Islet of Langerhans (tissue), 1 donor: ENCODE measurements at regions not wholly inside any gene's neighbourhood (a gene's known extent, or its start where the extent isn't known, plus 50 kb on each side); places are given as distances from the start of the nearest gene placed in this dataset.

Experiments
- FAIRE-seq: peaks from one replicate; lab custom pipeline; 2011; peaks lifted over from hg19 to GRCh38; lab: Jason Lieb, UNC

DNA sequence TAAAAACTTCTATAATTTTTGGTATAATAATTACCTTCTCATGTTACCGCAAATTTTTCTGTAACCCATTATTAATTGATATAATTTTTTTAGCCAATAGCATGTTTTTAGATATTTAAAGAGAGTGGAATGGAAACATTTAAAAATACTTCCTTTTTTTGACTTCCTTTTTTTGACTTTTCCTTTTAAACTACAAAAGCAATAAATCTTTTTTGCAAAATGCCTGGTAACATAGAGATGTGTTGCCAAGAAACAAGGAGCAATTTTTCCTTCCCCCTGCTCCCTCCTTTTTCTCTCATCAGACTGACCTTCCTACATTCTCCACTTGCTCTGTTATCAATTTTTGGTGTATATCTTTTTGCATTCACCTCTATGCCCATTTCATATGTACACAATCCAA lies 666.2 kb downstream of the ADGRL2 start:
- FAIRE-seq: no peak

DNA sequence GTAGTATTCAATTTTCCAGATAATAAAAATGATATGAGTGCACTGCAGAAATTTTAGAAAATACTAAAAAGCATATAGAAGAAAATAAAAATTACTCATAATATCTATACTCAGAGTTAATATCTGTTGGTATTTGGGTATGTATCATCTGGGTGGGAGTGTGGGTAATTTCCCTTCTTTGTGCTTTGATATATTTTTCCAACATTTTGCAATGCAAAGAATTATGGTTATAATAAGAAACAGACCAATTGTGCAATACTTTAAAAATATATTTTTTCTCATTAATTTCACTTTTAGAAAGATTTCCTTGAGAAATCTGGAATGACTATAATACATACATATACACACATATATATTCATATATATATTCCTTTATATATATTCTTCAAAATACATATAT lies 665.7 kb downstream of the ADGRL2 start:
- FAIRE-seq: no peak

DNA sequence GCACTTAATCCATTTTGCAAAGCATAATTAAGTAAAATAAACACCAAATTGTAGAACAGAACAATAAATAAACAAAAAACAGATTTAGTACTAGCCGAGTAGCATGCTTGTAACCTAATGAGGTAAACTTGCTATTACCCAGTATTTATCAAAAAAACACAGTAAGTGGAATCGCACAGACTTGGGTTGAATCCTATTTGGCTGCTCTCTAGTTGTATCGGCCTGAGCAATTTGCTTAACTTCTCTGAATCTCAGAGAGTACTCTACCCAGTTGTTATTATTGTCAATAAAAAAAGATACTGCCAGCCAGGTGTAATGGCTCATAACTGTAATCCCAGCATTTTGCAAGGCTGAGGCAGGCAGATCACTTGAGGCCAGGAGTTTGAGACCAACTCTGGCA lies 664.3 kb downstream of the ADGRL2 start:
- peak; percentile 53 for FAIRE-seq

DNA sequence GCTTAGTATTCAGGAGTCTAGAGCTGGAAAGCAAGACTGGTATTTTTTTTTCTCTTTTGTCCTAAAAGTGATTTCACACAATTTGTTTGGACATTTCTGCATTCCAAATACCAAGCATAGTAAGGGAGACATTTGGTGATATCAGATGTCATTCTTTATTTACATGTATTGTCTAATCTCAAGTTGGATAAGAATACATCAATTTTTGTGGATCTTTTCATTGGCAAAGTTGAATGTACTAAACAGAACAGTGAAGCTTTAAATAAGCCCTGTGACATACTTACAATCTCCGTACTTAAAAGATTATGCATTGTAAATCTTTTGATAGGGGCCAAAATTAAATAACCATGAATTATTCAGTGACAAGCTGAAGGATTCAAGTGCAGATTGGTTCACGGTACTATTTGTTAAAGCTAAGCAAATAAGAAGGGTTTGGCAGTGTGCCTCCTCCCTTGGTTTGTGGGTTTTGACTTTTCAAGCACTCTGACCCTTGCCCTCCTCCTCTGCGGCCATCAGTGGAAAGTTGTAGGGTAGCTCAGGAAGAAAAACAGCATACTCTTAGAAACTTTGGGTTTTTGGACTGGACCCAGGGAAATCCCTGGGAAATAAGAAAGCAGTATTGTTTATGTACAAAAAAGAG lies 663.7 kb downstream of the ADGRL2 start:
- FAIRE-seq: no peak

DNA sequence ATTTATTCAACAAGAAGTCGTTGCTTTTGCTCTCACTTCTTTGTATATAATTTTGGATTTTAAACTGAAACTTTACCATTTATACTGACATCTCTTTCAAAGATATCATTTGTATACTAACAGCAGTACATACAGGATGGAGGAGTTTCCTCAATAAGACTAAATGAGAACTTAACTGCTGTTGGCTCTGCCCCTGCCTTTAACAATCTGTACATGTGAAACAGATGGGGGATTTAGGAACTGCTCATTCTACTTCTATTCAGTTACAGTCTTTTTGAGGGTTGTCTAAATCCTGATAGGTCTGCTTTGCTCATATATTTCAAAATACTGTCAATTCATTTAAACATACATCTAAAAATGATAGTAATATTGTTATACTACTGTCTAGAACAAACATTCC lies 663.2 kb downstream of the ADGRL2 start:
- no peak for FAIRE-seq

DNA sequence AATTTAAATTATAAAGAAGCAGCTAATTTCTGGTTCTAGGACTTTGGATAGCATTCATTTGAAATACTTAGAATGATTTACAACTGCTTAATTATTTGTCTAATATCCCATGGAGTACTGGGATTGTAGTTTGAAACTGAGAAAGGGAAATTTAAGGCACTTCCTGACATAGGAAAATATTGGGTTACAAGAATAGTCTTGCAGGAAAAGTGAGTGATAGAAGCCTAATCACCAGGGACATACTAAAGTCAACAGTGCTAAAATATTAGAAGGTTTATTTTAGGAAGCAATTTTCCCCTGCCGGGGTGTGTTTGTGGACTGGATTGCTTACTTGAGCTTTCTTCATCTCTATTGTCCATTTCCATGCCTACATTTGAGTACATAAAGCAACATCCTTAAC lies 661.6 kb downstream of the ADGRL2 start:
- no peak for FAIRE-seq

DNA sequence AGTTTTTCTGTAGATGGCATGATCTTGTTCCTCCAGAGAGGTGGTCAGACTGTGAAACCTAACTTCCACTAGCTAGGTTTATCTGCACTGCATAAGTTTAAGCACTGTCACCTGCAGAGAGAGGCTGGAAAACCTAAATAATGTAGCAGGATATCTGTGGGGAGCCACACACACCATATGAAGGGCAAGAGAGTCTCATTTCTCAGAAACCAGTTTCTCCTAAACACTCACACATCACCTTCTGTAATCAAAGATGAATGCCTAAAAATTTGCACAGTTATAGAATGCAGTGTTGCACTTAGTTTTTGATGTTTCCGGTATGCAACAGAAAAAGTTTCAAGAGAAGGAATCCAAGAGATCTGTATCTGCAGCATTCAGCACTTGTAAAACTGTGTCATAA lies 654.6 kb downstream of the ADGRL2 start:
- no peak for FAIRE-seq

DNA sequence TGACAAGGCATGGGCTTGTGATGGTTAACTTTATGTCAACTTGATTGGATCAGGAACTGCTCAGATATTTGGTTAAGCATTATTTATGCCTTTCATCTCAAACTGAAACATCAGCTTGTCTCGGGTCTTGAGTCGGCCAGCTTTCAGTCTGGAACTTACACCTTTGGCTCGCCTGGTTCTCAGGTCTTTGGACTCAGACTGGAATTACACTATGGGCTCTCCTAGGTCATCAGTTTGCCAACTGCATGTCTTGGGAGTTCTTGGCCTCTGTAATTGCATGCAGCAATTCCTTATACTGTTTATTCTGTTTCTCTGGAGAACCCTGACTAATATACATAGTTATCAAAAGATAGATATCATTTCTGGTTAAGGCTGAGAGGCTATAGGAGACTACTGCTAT lies 653.7 kb downstream of the ADGRL2 start:
- FAIRE-seq: no peak

DNA sequence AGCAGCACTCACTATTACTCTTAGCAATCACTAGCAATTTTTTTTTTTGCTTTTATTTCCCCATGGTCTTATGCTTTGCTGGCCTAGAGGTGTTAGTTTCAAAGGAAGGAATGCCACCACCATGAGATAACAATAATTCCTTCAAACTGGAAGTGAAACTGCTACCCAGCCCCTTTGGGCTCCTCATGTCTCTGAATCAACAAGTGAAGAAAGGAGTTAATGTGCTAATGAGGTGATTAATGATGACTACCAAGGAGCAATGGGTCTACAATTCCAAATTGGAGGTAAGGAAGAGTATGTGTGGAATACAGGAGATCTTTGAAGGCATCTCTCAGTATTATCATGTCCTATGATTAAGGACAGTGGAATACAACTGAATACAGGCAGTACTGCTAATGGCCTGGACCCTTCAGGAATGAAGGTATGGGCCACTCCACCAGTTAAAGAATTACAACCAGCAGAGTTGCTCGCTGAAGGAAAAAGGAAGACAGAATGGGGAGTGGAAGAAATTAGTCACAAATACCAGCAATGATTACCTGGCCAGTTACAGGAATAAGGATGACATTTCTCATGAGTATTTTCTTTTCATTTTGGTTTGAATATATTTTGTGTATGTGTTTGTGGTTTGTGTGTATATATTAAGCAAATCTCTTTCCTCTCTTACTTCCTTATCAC lies 652.9 kb downstream of the ADGRL2 start:
- no peak for FAIRE-seq

DNA sequence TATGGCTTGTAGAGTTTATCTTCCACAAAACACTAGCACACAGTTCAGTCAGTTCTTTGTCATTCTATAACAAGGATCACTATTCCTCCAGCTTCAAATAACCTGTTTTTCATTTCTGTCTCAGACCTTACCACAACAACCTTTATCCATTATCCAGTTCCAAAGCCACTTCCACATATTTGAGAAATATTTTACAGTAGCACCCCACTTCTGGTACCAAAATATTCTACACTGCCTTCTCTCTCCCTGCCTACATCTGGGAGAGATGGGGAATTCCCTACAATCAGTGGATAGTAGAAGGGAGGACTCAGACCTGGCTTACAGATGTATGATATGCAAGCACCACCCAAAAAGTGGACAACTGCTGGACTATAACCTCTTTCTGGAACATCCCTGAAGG lies 651.4 kb downstream of the ADGRL2 start:
- no peak for FAIRE-seq

DNA sequence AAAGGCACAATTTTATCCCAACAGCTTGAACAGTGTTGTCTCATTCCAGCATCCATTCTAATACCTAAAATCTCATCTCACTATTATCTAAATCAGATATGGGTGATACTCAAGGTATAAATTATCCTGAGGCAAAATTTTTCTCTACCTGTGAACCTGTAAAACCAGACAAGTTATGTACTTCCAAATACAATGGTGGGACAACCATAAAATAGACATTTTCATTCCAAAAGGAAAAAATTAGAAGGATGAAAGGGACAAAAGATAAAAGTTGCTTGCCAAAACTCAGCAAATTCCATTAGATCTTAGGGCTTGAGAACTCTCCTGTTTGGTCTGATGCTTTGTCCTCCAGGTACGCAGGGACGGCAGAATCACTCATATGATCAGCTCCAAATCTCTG lies 650.5 kb downstream of the ADGRL2 start:
- FAIRE-seq: no peak

DNA sequence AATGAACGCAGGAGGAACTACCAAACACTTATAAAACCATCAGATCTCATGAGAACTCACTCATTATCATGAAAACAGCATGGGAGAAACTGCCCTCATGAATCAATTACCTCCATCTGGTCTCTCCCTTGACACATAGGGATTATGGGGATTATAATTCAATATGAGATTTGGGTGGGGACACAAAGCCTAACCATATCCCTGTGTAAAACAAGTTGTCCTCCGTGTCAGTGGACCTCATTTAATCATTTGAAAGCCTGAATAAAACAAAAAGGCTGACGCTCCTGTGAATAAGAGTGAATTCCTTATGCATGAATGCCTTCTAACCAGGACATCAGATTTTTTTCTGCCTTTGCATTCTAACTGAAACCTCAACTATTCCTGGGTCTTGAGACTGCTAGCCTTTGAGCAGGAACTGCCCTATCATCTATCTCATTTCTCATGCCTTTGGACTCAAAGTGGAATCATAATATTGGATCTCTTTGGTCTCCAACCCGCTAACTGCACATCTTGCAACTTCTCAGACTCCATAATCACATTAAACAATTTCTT lies 648.8 kb downstream of the ADGRL2 start:
- FAIRE-seq: no peak

DNA sequence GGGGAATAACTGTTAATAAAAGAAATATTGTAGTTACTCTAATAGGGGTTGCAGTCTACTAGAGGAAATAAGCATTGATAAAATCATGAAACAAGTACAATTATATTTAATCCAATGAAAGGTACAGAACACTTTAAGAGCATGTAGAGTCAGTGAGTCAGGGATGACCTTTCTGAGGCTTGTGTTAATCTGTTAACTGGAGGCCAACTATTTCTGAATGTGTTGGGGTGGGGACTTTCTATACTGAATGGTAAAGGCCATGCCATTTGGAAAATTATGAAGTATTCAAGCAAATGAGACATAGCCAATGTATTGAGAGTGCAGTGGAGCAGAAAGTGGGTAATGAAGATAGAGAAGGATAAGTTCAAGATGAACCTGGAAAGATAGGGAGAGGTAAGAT lies 646.2 kb downstream of the ADGRL2 start:
- no peak for FAIRE-seq

DNA sequence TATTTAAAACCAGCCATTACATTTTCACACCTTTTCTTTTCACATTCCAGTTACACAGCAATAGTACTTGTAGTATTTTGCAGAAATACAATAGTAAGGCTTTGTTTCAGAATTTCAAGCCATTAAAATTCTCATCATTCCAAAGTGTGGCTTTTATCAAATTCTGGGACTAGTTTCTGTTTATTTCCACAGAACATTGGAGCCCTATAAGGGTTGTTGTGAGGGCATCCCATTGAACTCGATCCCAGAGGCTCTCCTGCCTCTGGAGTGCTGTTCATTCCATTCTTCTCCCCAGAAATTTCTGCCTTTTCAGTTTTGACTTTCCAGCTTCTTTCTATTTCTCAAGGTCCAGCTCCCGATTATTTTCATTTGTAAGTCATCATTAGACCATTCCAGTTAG lies 645.5 kb downstream of the ADGRL2 start:
- FAIRE-seq: no peak

DNA sequence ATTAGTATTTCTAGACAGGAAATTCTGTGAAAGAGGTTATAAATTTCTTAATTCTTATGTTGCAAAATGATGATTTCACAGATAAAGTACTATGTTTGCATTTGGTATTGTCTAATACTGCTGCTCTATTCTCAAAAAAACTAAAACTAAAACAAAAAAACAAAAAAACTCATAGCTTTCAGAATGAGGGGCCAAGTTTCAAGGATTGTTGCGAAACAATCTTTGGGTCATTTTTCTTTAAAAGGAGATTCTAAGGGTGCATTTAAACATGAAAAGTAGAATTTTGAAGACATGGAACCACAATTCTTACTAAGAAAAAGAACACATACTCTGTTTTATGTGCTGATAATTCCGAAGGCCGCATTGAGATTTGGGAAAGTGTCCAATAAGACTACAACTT lies 645.1 kb downstream of the ADGRL2 start:
- FAIRE-seq: no peak

DNA sequence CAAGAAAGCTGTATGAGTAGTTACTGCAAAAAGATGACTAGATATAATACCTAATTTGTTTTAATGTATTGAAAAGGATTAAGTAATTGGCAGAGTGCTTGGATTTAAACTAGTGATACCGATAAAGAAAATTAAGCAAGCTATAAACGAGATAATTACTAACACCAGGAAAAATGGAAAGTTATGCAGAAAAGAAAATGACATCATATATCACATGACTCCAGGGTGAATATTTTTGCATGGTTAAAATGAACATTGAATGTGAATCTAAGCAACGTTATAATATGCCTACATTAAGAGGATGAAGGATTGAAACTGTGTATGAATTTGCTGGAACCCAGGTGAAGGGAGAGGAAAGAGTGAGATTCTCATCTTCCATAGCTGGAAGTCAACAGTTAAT lies 644.4 kb downstream of the ADGRL2 start:
- FAIRE-seq: no peak

DNA sequence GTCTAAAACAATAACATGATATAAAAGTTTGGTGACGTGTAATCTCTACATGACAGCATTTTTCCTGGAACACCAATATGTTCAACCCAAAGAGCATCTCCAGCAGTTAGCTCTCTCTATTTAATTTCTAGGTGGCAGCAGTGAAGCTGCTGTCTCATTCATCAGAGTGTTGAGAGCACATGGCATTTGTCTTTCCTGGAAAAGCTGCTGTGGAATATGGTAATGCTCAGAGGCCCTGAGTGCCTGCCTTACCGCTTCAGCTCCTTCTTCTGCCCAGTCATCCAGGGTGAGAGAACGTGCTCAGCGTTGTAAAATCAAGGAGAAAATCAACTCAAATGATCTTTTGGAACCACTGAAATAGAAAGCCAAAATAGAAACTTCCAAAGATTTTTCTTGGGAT lies 640.7 kb downstream of the ADGRL2 start:
- FAIRE-seq: no peak

DNA sequence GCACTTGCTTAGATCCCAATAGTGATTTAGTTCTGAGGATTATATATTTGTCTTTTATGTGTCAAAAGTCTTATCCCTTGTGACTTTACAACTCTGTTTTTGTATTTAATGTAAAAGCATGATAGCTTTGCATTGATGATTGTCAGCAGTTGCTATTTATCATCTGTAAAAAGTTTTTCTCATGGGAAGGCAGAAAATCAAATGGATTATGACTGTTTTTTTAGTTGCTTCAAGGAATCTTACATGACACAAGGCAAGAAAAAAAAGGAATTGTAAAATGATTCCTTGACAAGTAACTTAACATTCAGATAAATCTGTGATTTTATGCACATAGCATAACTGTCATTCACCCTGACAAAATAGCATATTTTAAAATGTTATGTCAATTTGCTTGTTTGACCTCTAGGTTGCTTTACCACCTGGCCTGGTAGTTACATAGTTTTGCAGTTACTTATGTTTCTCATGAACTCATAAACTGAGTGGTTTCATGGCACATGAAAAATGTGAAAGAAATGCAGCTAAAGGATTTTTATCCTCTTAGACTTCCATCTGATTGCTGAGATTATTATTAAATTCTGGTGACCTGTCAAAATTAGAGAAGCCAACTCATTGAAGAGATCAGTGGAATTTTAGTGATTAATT lies 622.6 kb downstream of the ADGRL2 start:
- FAIRE-seq: no peak

DNA sequence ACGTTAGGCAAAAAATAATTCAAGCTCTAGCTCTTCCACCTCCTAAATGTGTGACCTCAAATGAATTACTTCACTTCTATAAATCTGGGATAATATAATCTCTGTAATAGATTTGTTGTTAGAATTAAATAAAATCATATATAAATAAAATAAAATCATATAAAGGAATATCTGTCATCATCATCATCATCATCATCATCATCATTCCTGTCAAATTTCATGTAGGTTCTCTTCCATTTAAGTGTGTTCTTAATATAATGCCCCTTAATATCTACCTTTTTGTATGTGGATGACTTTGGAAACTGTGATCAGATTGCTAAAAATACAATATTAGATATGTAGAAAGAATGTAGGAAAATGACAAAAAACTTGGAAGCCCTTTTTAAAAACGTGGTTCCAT lies 621.0 kb downstream of the ADGRL2 start:
- FAIRE-seq: no peak

DNA sequence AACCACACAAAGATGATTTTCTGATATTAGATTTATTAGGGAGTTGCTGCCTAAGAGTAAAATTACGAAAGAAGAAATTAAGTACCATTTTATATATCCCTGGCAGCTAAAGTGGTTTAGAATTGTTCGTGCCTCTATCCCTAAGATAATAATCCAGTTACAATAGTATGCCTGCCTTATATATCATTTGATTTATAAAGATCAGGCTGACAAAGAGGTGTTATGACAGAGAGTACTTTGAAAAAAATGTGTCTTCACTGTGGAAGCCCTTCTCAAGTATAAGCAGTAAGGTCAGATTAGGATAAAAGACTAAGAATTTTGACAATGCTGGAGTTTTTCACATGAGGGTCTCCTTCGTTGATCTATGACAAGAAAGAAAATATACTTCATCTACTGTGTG lies 619.9 kb downstream of the ADGRL2 start:
- FAIRE-seq: no peak

DNA sequence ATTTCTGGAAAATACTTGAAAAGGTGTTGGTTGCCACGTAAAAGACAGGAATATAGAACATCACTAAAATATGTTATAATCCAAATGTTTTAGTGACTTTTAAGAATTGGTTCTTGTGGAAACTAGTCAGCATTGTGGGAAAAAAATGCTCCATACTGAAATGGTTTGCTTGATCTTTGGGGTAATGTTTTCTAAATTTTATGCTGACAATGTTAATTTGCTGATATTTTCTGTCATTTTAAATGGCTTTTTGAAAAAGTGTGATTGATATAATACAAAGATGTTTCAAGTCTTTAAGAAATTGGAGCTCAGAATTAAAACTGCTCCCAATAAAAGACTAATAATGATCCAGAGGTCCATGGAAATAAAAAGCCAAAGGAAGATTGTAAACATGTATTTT lies 610.9 kb downstream of the ADGRL2 start:
- no peak for FAIRE-seq

DNA sequence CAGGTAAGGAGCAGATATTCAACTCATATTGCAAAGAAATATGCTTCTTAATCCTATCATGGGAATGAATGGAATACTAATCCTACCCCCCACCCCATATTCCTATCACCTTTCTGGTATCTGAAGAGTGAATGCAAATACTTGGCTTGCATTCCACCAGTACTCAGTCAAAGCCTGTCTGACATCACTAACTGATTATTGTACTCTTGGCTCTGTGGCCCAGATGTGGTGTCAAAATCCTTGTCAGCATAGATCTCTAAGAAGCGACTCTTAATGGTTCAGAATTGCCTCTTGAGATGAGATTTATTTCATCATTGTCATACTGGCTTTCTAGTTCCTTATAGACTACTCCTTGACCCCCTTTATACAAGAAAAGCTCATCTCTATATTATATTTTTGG lies 604.6 kb downstream of the ADGRL2 start:
- FAIRE-seq: no peak

DNA sequence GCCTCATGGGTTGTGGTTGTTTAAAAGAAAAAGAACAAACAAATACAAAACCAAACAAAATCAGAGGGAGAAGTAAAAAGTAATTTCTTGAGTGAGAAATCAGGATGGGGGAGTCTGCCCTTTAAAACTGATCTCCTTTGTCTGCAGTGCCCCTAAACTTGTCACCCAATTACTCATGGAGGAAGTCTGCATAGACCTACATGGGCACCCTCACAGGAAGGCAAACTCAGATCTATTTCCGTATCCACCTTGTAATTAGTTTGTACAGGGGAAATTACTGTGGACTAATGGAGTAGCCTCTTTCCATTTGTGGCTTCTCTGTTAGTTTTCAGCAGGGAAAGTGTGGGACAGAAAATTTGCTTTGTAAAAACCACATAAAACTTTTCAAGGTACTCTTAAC lies 600.4 kb downstream of the ADGRL2 start:
- no peak for FAIRE-seq

DNA sequence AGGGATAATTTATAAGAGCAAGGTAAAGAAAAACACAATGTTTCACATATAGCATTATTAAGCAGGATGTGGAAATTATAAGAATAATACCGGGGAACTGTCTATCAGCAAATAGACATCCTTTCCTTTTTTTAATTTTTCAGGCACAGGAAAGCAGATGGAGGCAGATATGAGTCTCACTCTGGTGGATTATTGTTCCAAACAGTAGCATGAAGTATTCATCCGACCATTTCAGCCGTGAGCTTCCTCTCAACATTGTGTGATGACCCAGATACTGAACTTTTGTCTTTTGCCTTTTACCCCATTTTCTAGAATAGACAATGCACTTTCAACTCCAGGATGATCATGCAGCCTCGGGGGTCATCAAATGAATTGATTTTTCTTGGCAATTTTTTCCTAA lies 599.8 kb downstream of the ADGRL2 start:
- no peak for FAIRE-seq
